GM19324 (cell line): ENCODE measurements at regions not wholly inside any gene's neighbourhood (a gene's known extent, or its start where the extent isn't known, plus 50 kb on each side); places are given as distances from the start of the nearest gene placed in this dataset.
"Not testable (repeated sequence)": the region's sequence is repeated elsewhere in the genome, so short reads cannot be mapped to it uniquely, and the experiment has no call there.

Source experiments
- ATAC-seq: cut with Tn5 transposase; IDR thresholded peaks from one replicate; pipeline ENCODE4 v1.9.1; 2021; ENCODE audit warnings: mild to moderate bottlenecking, moderate library complexity; ENCODE audit not compliant: unreplicated experiment, low FRiP score

DNA sequence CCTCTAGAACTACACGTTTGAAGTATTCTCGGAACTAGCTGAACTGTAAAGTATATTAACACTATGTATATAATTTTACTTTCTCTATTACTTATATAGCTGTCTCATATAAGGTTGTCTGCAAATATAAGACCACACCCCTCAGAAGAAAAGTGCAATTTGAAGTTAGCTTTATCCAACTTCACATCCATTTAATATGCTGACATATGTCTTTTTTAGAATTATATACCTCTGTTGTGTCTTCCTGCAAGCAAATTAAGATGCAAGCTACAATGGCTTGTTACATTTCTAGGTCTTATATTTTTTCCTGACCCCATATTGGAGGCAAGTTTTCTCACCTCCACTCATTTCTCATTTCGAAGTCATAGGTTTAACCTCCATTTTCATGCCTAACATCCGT lies 349.0 kb upstream of the AGA start:
- ATAC-seq: no peak

DNA sequence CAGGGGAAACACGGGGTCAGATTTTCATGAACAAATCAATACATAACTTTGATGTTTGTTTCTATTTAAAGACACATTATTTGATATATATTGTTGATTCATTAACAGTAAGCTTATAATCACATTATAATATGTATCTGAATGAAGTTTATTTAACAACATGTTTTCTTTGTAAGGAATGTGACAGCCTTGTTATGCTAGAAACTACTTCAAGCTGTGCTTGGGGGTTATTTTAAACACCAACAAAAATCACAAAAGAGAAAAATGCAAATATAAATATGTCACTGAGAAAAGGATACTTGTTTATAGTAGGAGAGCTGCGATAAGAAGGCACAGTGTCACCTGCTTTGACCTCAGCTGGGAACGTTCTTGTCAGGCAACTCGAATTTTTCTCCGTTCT lies 354.6 kb upstream of the AGA start:
- ATAC-seq: no peak

DNA sequence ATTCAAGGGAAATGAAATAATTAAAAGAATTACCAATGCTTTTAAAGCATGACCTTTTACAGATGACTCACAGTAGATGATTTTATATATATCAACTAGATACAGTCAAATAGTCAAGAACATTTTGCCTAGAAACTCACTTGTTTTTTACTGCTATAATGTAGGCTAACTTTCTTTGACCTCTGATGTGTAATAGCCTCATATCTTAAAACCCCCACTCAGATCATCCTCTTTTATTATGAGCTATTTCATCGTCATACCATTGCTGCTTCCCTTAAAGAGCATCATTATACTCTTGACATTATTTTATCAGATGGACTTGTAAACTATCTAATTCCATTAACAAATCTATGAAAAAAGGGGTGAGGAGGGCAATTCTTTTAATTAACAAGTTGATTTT lies 355.9 kb upstream of the AGA start:
- no peak for ATAC-seq

DNA sequence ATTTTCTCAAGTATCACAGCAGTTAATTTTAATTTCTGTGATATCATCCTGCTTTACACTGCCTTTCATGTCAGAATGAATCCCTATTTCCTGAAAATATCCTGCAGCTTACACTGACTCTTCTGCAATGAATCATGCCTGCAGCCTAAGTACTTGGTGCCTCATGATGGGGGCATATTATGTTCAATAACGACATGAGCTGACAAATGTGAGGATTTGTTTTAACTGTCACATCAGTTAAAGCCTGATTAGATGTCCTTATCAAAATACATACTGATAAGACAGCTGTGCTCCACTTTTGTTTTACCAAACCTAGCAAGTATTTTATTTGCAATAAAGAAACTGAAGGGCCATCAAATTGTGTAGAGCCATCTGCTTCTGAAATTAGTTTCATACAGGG lies 359.9 kb upstream of the AGA start:
- ATAC-seq: no peak

DNA sequence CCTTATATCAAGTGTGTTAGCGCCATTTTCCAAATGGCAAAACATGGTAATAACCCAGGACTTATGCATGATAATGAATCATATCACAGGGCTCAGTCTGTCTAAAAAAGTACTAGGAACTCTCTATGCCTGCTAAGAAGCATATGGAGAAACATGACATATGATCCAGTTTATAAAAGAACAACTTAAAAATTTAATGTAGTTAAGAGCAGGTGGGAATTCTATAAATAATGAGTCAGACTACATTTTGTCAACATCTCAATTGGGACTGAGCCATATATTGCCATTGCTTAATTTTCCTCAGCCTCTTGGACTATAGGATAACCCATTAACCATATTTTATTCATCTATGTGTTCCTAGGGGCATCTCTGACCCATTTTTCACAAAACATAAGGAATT lies 360.4 kb upstream of the AGA start:
- no peak for ATAC-seq

DNA sequence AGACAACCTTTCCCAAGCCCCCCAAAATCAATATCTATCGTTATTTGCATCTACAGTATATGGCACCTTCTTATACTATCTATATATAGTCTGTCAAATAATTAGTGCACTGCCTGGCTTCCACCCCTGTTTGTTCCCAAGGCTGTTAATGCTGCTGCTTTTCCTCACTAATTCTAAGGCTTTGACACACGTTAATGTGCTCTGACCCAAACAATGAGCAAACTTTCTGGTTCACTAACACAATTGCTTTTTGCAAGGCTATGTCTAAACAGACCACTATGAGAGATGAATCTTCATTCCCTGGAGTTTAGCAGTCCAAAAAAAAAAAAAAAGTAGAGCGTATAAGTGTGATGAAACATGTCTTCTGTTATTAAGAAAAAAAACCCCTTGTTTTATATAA lies 360.9 kb upstream of the AGA start:
- ATAC-seq: no peak

DNA sequence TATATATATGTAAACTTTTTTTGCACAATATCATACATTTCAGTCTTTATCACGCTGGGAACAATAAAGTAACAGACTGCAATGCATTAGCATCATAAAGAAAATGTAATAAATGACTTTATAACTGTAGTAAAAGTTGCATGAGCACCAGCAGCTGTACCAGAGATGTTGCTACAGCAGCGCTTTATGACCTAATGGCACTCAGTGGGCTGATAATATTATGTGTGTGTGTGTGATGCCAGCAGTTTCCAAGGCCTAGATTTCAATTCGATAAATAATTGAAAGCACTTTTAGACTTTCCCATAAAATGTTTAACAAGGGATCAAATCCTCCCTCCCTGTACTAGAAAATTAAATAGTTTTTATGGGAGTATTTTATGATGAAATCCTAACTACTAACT lies 367.6 kb upstream of the AGA start:
- ATAC-seq: no peak

DNA sequence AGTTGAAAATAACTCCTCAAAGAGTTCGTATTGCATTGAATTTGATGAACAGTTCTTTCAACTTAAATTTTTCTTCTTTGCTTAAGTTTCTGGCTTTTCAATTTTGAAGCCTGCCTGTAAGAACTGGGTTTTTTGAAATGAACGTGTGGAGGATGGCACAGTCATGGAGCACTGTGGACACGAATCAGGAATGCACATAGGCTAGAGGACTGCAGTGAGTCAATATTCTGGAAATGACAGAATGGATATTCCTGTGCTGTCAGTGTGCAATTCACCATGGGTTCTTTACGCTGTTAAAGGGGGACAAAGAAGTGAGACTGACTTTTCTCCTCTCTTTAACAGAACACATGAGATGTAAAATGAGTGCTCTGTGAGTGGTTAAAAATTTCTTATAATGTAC lies 368.0 kb upstream of the AGA start:
- ATAC-seq: no peak

DNA sequence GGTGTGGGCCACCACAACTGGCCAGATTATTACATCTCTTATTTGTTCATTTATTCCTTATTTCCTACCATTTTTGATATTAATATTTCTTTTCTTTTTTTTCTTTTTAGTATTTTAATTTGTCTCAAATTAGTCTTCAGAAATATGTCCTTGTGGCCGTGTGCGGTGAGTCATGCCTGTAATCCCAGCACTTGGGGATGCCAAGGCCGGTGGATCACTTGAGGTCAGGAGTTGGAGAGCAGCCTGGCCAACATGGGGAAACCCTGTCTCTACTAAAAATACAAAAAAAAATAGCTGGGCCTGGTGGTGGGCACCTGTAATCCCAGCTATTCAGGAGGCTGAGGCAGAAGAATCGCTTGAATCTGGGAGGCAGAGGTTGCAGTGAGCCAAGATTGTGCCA lies 376.2 kb upstream of the AGA start:
- ATAC-seq: not testable (repeated sequence)

DNA sequence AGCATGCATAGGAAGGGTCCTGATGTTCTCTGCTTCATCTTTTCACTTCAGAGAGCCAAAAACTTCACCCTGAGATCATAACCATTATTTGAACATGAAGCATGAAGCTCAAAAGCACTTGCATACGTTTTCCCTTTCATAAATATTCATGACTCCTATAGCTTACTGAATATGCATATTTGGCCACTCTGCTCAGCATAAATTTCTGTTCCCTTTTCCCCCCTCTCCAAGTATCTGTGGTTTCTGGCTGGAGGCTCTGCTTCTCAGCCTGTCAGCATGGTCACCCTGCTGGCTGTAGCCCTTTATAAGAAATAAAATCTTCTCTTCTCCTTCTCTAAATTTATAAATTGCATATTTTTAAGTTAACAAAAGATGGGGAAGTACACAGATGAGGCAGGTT lies 384.7 kb upstream of the AGA start:
- no peak for ATAC-seq

DNA sequence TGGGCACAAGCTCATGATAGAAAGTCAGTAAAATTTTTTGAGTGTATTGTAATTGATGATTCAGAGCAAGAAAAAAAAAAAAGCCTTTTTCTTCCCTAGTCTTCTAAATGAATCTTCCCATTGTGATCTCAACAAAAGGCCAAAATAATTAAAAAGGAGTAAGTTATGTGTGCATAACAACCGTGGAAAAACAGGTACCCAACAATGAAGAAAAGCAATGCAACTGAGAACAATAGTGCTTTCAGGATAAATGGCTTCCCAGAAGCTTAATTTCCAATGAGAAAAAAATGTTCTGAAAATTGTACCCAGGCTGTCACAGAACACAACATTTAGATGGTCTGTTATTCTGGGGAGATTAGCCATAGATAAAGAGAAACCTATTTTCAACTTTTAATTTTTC lies 399.0 kb upstream of the AGA start:
- no peak for ATAC-seq

DNA sequence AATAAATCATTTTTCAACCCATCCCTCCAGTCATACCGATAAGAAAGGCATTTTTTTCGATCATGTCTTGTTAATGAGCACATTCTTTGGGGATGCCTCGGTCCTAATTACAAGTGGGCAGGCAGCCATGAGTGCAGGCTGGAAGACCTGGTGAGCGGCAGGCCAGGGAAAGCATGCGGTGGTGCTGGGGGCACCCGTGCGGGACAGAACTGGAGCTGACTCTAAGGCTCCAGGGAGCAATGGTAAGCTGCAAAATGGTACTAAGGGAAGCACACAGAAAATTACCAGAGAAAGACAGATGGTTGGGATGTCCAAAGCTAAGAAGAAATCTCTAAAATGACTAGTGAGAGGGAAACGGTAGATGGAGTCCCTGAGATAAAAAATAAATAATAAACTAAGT lies 411.0 kb upstream of the AGA start:
- no peak for ATAC-seq

DNA sequence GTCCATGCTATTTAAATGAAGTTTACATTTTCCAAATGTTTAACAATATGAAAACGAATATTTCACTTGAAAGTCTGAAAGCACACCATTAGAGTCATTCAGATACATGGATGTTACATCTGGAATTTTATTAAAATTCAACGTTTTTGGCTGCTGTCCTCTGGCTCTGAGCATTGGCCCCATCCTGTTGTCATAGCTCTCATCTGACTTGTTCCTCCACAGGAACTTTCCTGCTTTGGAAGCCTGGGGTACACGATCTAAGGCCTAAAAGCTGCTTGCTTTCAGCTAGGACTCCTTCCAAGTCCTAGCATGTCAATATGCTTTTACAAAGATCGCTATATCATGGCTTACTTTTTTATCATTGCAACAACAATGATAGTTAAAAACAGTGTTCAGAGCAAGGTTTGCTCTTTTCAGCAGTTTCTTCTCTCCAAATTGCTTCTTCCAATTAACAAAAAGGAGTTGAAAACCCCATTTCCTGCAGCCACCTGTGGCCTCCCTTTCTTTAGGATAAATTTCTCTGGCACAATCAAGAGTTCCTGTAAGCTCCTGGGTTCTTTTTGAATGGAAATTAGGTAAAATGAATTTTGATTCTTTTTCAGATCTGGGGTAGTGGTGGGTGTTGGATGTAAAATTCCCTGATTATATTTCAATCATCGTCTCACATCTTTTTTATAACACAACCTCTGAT lies 413.4 kb upstream of the AGA start:
- ATAC-seq: no peak

DNA sequence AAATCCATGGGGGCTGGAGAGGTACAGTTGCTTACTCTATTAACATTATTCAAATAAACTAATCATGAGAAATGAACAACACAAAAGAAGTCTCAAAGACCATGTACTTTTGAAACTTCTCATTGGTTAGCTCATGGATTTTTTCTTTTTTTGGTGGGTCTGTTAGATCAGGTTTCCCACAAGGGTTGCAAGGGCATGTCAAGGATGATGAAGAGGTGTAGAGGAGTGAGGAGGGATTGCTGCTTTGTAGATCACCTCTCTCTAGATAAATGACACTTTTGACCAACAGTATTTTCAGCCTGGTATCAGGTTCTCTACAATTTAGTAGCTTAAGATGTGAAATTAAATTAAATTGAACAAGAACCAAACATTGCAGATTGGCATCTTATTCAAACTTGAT lies 417.9 kb upstream of the AGA start:
- ATAC-seq: no peak

DNA sequence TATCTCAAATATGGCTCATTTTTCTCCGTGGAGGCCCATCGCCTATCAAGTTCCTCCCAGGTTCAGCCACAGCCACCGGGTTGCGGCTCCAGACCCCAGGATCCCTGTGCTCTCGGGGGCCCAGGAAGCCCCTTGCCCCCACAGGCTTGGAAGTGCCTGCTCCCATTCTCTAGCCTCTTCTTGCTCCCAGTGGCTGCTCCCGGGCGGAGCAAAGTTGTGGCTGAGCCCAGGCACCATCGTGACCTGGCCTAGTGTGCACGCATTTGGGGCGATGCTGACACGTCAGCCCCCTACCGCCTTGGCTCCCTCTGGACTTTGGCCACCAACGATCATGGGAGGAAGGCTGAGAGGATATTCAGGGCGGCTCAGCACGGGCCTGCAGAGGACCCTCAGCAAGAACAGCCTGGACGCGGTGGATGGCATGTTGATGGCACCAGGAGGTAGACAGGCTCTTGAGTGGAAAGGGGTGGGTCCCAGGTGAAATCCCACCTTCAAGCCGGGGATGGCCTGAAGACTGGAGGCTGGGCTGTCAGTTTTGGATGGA lies 419.4 kb upstream of the AGA start:
- no peak for ATAC-seq

DNA sequence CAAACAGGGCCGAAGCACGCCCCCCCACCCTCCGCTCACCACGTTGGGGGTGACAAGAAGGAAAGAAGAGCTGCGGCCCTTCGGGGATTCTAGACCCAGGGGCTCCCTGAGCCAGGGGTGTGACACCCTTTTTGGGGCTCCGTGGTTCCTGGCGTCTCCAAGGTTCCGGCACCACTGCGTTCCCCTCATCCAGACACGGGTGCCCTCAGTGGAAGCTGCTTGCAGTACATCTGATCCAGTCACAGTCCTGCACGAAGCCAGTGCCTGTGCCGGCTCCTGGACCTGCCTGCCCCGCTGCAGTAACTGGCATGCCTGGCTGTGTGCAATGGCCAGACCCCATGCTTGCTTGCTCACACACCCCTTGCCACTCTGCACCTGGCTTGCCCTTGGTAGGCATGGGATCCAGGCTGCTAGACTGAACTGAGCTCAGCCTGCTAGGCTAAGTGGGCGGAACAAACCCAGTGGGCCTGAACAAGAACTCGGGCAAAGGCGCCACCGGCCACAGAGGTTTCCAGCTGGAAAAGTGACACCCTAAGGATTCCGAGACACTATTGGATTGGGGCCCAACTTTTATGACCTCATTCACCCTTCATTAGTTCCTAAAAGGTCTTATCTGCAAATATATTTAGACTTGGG lies 420.4 kb upstream of the AGA start:
- ATAC-seq: no peak

DNA sequence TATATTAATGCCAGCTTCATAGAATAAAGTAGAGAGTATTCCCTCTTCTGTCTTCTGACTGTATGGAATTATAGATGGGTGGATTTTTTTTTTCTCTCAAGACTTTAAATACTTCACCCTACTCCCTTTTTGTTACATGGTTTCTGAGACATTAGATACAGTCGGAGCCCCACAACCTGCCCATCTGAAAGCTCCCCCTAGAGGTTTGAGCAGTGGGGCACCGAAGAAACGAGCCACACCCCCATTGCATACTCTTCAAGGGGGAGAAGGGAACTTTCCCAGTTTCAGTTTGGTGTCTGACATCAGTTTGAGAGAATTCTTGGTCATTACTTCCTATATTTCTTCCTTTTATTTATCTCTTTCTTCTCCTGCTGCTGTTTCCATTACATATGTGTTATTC lies 437.6 kb upstream of the AGA start:
- ATAC-seq: no peak

DNA sequence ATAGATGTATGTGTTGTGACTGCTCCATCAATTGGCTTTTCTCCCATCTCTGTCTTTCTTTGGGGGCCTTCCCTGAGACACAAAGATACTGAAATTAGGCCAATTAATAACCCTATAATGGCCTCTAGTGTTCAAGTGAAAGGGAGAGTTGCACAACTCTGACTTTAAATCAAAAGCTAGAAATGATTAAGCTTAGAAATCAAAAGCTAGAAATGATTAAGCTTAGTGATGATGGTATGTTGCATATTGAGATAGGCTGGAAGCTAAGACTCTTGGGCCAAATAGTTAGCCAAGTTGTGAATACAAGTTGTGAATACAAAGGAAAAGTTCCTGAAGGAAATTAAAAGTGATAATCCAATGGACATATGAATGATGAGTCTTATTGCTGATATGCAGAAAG lies 452.9 kb upstream of the AGA start:
- ATAC-seq: no peak

DNA sequence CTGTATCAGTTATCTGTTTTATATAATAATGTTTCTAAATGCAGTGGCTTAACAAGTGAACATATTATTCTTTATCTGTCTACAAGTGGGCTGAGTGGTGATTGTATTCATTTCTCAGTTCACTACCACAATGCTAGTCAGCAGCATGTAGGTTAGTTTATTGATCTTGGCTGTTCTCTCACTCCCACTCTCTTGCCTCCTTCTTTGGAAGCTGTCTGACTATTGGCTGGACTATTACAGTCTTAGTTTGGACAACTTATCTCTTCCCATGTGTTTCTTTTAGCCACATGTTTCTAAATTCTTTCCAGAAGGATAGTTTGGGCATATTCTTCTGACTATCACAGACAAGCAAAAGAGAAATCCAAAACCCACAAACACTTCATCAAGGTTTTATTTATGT lies 459.5 kb upstream of the AGA start:
- ATAC-seq: no peak

DNA sequence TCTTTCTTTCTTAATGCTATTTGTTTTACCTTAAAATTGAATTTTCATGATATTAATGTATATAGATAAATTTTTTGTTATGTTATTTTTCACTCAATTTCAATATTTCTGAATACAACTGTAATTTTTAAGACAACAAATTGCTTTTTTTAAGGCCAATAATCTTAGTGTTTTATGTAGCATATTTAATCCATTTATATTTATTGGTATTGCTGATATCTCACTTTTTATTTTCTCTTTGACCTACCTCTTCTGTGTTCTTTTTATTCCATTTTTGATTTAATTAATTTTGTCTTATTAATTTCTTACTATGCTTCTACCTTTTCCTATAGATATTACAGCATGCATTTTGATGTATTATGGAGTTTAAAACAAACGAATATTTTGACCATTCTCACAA lies 460.1 kb upstream of the AGA start:
- no peak for ATAC-seq

DNA sequence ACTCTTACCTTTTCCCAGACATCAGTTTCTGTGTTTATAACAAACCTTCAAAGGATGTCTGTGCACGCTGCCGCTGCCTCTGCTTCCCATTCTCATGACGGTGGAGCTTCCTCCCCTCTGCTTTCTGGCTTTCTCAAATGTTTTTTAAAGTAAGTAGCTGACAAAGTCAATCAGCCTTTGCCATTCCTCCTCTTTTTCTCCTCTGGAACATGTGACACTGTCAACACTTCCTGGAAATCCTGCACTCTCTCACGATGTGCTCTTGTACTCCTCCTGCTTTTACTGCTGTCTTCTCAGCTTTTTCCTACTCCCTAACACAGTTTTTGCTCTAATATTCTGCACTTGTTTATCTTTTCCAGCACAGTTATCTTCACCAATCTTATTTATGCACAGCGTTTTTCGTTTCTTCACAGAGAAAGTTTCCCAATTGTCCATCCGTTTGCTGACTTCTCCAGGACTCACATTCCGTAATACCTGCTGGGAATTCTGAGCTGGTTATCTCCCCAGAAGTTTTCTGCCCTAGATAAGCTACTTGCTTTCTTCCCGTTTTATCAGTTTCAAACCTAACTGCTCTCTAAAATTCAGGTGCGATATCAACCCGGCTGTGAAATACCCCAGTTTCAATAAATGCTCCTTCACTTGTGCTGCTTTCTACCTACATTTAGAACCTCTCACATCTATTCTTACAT lies 465.6 kb upstream of the AGA start:
- no peak for ATAC-seq

DNA sequence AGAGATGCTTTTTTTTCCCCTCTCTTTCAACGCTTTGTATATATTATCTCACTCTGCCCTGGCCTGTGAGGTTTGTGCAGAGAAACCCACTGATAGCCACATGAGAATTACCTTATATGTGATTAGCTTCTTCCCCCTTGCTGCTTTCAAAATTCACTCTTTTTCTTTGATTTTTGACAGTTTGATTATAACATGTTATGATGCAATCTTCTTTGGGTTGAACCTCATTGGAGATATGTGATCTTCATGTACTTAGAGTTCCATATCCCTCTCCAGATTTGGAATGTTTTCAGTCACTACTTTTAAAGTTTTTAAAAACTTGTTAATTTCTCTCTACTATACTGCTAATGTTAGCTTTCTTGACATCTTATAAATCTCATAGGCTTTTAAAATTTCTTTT lies 479.5 kb upstream of the AGA start:
- ATAC-seq: no peak
